Gastroesophageal sphincter (tissue), 4 donors: ENCODE measurements at regions not wholly inside any gene's neighbourhood (a gene's known extent, or its start where the extent isn't known, plus 50 kb on each side); places are given as distances from the start of the nearest gene placed in this dataset.

Source experiments
- ATAC-seq: fragments of 150-250 bp; one replicate; pipeline ENCODE4 v1.9.1; 2016; ENCODE audit warnings: mild to moderate bottlenecking, moderate library complexity
- H3K27ac ChIP-seq, 4 donors: fragments of 200-600 bp; sonication (generic) in 3 of 4; 1 replicate in 3 of 4; 2 replicates in 1 of 4; pipeline ENCODE4 v1.5.1; 2016 to 2019
- H3K27me3 ChIP-seq: fragments of 200-600 bp; sonication (generic); one replicate; pipeline ENCODE4 v1.5.1; 2019
- H3K36me3 ChIP-seq, 2 donors: fragments of 200-600 bp; sonication (generic); one replicate each; pipeline ENCODE4 v1.5.1; 2019; ENCODE audit warnings: control low read depth in 1 of 2
- H3K4me1 ChIP-seq, 3 donors: fragments of 200-600 bp; sonication (generic); 1 replicate in 2 of 3; 2 replicates in 1 of 3; pipeline ENCODE4 v1.5.1; 2016 to 2019; ENCODE audit warnings: control low read depth in 2 of 3
- H3K4me3 ChIP-seq, 2 donors: fragments of 200-600 bp; sonication (generic); one replicate each; pipeline ENCODE4 v1.5.1; 2019; ENCODE audit warnings: mild to moderate bottlenecking in 1 of 2, moderate library complexity in 1 of 2
- H3K9me3 ChIP-seq, 3 donors: fragments of 200-600 bp; sonication (generic); one replicate each; pipeline ENCODE4 v1.5.1; 2017 to 2019; ENCODE audit warnings: control low read depth in 2 of 3
- CTCF ChIP-seq, 4 experiments: fragments of 200-600 bp in 2 of 4; fragments of 450-650 bp in 2 of 4; sonication (generic) in 1 of 4; IDR thresholded peaks; one replicate each; pipeline ENCODE4 v1.5.1; 2017 to 2019; ENCODE audit warnings: antibody characterized with exemption in 4 of 4, mild to moderate bottlenecking in 2 of 4, moderate library complexity in 2 of 4
- EP300 ChIP-seq: sonication (generic); formaldehyde crosslinking; IDR thresholded peaks from one replicate; pipeline ENCODE4 v1.6.1; 2017; ENCODE audit warnings: antibody characterized with exemption, mild to moderate bottlenecking
- POLR2A ChIP-seq, 2 donors: fragments of 450-650 bp; IDR thresholded peaks; one replicate each; pipeline ENCODE4 v1.6.1; 2017; ENCODE audit warnings: antibody characterized with exemption in 2 of 2, mild to moderate bottlenecking in 2 of 2, moderate library complexity in 1 of 2
- POLR2AphosphoS5 ChIP-seq: sonication (generic); formaldehyde crosslinking; IDR thresholded peaks from one replicate; pipeline ENCODE4 v1.6.1; 2017; ENCODE audit warnings: antibody characterized with exemption
- WGBS, 2 donors: methylation state at CpG; one replicate each; pipeline ENCODE4 v1.1.5; 2018; ENCODE audit warnings: low coverage in 1 of 2; 5-methylcytosine and 5-hydroxymethylcytosine counted together

GRCh38 chr6:142684371-142684770 is 260.6 kb downstream of the HIVEP2 start:
- no peak overlapping the region for H3K4me3 ChIP-seq
- WGBS, 2 donors: 54 to 86% methylated on average over 1 of the region's 1 CpG
- ATAC-seq: no peak

GRCh38 chr6:142685852-142686506 is 259.0 kb downstream of the HIVEP2 start:
- Histone ChIP-seq H3K4me1 (no peaks in the 10 kb centered on the region), H3K27me3 (no peaks in the 10 kb centered on the region), H3K36me3 (no peaks in the 10 kb centered on the region), H3K4me3 (no peak overlapping the region), H3K27ac (no peak overlapping the region), H3K9me3 (no peaks in the 10 kb centered on the region)
- TF ChIP-seq POLR2A (IDR thresholded peaks at IDR 0.05) (no peak), CTCF (IDR thresholded peaks at IDR 0.05) (no peak), EP300 (no peak), POLR2AphosphoS5 (no peak)
- no peak for ATAC-seq
- WGBS, 2 donors: 63% methylated on average over 4 of the region's 4 CpGs

More at GRCh38 chr6:142684371-142684770, 260.6 kb downstream of the HIVEP2 start:
- no peak for TF ChIP-seq POLR2A (IDR thresholded peaks at IDR 0.05)
- no peak for TF ChIP-seq EP300
- Histone ChIP-seq H3K9me3 (no peaks in the 10 kb centered on the region), H3K27ac (no peak overlapping the region), H3K36me3 (no peaks in the 10 kb centered on the region), H3K4me1 (peaks cover 0 to 8% (median 0%) of the 10 kb centered on the region in 3 donors), H3K27me3 (no peaks in the 10 kb centered on the region)

- WGBS, 2 donors: 8 to 25% methylated on average over 2 of the region's 2 CpGs
- Histone ChIP-seq H3K9me3 (no peaks in the 10 kb centered on the region), H3K36me3 (no peaks in the 10 kb centered on the region), H3K4me3 (no peak overlapping the region), H3K27me3 (no peaks in the 10 kb centered on the region), H3K4me1 (no peaks in the 10 kb centered on the region), H3K27ac (no peak overlapping the region)
- no peak for ATAC-seq
- TF ChIP-seq EP300 (no peak), POLR2A (IDR thresholded peaks at IDR 0.05) (no peak), CTCF (IDR thresholded peaks at IDR 0.05) (no peak), POLR2AphosphoS5 (no peak)
Observed at GRCh38 chr6:142686507-142686887, 258.5 kb downstream of the HIVEP2 start.

GRCh38 chr6:142692942-142693341 is 252.0 kb downstream of the HIVEP2 start:
- H3K27me3 ChIP-seq: no peaks in the 10 kb centered on the region
- H3K4me3 ChIP-seq: no peak overlapping the region
- no peaks in the 10 kb centered on the region for H3K9me3 ChIP-seq
- peaks cover 0 to 33% (median 0%) of the 10 kb centered on the region in 3 donors for H3K4me1 ChIP-seq
- TF ChIP-seq CTCF (IDR thresholded peaks at IDR 0.05) (peak; percentile 90 to 94 (median 93)), POLR2A (IDR thresholded peaks at IDR 0.05) (no peak)
- no peak overlapping the region for H3K27ac ChIP-seq
- H3K36me3 ChIP-seq: no peaks in the 10 kb centered on the region
- ATAC-seq: peak; percentile 78
- 3 to 24% methylated on average over 5 to 11 of the region's 11 CpGs for WGBS, 2 donors

GRCh38 chr6:142693441-142693840 is 251.5 kb downstream of the HIVEP2 start:
- TF ChIP-seq CTCF (IDR thresholded peaks at IDR 0.05): no peak
- no peak for TF ChIP-seq POLR2AphosphoS5
- TF ChIP-seq EP300: no peak
- TF ChIP-seq POLR2A (IDR thresholded peaks at IDR 0.05): no peak
- H3K27me3 ChIP-seq: no peaks in the 10 kb centered on the region
- no peaks in the 10 kb centered on the region for H3K36me3 ChIP-seq
- H3K27ac ChIP-seq: no peak overlapping the region
- H3K4me3 ChIP-seq: no peak overlapping the region
- H3K4me1 ChIP-seq: peaks cover 0 to 33% (median 0%) of the 10 kb centered on the region in 3 donors
- WGBS, 2 donors: 78 to 90% methylated on average over 4 of the region's 4 CpGs
- no peak for ATAC-seq
- H3K9me3 ChIP-seq: no peaks in the 10 kb centered on the region
